GM12878 (cell line): ENCODE measurements at regions not wholly inside any gene's neighbourhood (a gene's known extent, or its start where the extent isn't known, plus 50 kb on each side); places are given as distances from the start of the nearest gene placed in this dataset.

Experiments
- HDAC2 ChIP-seq: fragments of 200-600 bp; sonication (generic); IDR thresholded peaks from 2 replicates; pipeline ENCODE4 v1.6.1; 2017
- POLR2A ChIP-seq: IDR thresholded peaks from 2 replicates; pipeline ENCODE4 v1.6.1; 2011; ENCODE audit warnings: low read depth, mild to moderate bottlenecking, low read length
- YY1 ChIP-seq: IDR thresholded peaks from 2 replicates; pipeline ENCODE4 v1.6.1; 2011; ENCODE audit warnings: low read depth, mild to moderate bottlenecking, low read length
- TF ChIP-seq, protein P1 (sequence below): IDR thresholded peaks from 2 replicates; pipeline ENCODE4 v1.6.1; 2012; ENCODE audit warnings: low read depth, low read length, improper control_type of control experiment
- TF ChIP-seq, protein P2 (sequence below), 3 experiments: IDR thresholded peaks in 2 of 3; conservative IDR thresholded peaks in 1 of 3; 2 replicates each; pipeline ENCODE4 v1.5.1; 2011; ENCODE audit warnings: low read depth in 3 of 3, low read length in 3 of 3, mild to moderate bottlenecking in 3 of 3, control low read depth in 2 of 3, moderate library complexity in 2 of 3, inconsistent platforms in 1 of 3, mixed read lengths in 1 of 3; ENCODE audit not compliant: control insufficient read depth in 2 of 3, insufficient read depth in 1 of 3; ENCODE audit errors: extremely low read depth in 1 of 3

DNA sequence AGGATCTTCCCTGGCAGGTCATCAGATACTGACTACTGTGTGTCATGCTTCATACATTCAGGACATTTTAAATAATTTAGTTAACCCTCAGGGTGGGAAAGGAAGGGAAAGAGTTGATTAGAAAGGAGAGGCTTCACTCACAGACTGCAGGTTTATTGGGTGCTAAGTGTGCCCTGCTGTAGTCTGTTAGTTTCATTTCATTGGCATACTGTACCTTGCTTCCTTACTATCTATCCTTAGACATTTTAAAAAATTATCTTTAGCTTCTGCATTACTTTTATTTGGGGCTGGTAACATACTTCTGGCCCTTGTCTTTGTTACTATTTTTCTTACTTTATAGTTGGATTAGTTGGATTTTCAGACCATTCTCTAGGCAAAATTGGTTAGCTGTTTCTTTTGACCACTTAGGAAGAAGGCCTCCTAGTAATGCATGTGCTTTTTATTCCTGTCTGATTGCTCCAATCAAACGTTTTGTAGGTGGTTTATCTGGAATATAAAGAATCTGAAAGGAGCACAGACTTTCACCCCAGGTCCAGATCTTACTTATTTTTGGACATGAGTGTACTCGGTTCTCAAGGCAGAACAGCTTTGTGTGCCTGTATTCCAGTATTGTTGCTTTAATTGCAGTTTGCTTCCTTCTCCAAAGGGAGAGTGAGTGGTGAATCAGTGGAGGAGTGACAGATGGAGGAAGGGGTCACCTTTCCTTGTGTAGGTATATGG, 82.7 kb upstream of the PRDM1 start:
- TF ChIP-seq, protein P1, sequence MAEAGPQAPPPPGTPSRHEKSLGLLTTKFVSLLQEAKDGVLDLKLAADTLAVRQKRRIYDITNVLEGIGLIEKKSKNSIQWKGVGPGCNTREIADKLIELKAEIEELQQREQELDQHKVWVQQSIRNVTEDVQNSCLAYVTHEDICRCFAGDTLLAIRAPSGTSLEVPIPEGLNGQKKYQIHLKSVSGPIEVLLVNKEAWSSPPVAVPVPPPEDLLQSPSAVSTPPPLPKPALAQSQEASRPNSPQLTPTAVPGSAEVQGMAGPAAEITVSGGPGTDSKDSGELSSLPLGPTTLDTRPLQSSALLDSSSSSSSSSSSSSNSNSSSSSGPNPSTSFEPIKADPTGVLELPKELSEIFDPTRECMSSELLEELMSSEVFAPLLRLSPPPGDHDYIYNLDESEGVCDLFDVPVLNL: no peak
- TF ChIP-seq YY1 (no peak), POLR2A (no peak), HDAC2 (no peak)
- TF ChIP-seq, protein P2, sequence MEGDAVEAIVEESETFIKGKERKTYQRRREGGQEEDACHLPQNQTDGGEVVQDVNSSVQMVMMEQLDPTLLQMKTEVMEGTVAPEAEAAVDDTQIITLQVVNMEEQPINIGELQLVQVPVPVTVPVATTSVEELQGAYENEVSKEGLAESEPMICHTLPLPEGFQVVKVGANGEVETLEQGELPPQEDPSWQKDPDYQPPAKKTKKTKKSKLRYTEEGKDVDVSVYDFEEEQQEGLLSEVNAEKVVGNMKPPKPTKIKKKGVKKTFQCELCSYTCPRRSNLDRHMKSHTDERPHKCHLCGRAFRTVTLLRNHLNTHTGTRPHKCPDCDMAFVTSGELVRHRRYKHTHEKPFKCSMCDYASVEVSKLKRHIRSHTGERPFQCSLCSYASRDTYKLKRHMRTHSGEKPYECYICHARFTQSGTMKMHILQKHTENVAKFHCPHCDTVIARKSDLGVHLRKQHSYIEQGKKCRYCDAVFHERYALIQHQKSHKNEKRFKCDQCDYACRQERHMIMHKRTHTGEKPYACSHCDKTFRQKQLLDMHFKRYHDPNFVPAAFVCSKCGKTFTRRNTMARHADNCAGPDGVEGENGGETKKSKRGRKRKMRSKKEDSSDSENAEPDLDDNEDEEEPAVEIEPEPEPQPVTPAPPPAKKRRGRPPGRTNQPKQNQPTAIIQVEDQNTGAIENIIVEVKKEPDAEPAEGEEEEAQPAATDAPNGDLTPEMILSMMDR (IDR thresholded peaks at IDR 0.05 in 2 of 3, conservative IDR thresholded peaks at IDR 0.05 in 1 of 3; ENCODE audit: control insufficient read depth in 2 of 3, extremely low read depth in 1 of 3, insufficient read depth in 1 of 3, low read depth in 3 of 3, low read length in 3 of 3): no peak
